Activated B cell treated with CpG ODN at 0.5 μM for 24 hours (primary cell): ENCODE measurements at regions not wholly inside any gene's neighbourhood (a gene's known extent, or its start where the extent isn't known, plus 50 kb on each side); places are given as distances from the start of the nearest gene placed in this dataset.

Source experiments
- ATAC-seq: fragments of 200-7000 bp; cut with Tn5 transposase; one replicate; pipeline ENCODE4 v1.10.0; 2021; ENCODE audit warnings: low read depth, mild to moderate bottlenecking, moderate library complexity
- CTCF ChIA-PET: fragments of 350-600 bp; sonication (Branson Sonifier 250); formaldehyde crosslinking; loops from one replicate; lab custom pipeline; 2021; ENCODE audit warnings: antibody characterized with exemption; lab: Charles Lee
- POLR2A ChIA-PET: fragments of 350-600 bp; sonication (Branson Sonifier 250); formaldehyde crosslinking; loops from one replicate; lab custom pipeline; 2021; ENCODE audit warnings: antibody characterized with exemption; lab: Charles Lee
- DNase-seq: peaks from one replicate; pipeline ENCODE4 v3.0.0; 2022
- H3K27ac Mint-ChIP-seq: one replicate; pipeline ENCODE4 v1.8.0; 2020; ENCODE audit warnings: mixed read lengths
- H3K27me3 Mint-ChIP-seq: one replicate; pipeline ENCODE4 v1.8.0; 2021; ENCODE audit warnings: mixed read lengths
- H3K36me3 Mint-ChIP-seq: one replicate; pipeline ENCODE4 v1.8.0; 2021; ENCODE audit warnings: low read depth, mixed read lengths
- H3K4me1 Mint-ChIP-seq: one replicate; pipeline ENCODE4 v1.8.0; 2021; ENCODE audit warnings: mixed read lengths
- H3K4me3 Mint-ChIP-seq: one replicate; pipeline ENCODE4 v1.8.0; 2020; ENCODE audit warnings: mild to moderate bottlenecking, mixed read lengths
- H3K9me3 Mint-ChIP-seq: one replicate; pipeline ENCODE4 v1.8.0; 2020; ENCODE audit warnings: mixed read lengths
- CTCF ChIP-seq: fragments of 200-600 bp; IDR thresholded peaks from one replicate; pipeline ENCODE4 v1.8.0; 2022; ENCODE audit warnings: antibody characterized with exemption, mild to moderate bottlenecking
- intact Hi-C: fragments of 100-400 bp; cut with micrococcal nuclease; formaldehyde crosslinking; loops from one replicate; pipeline ENCODE4 v1.15.1; 2024

GRCh38 chr9:135365013-135365768 is 114.4 kb upstream of the PPP1R26 start:
- no peak for DNase-seq
- POLR2A ChIA-PET, result no interaction called here
- no peak for ATAC-seq
- no peaks in the 10 kb centered on the region for H3K9me3 Mint-ChIP-seq
- H3K36me3 Mint-ChIP-seq, result no peaks in the 10 kb centered on the region
- H3K4me1 Mint-ChIP-seq, result no peaks in the 10 kb centered on the region
- no peak for TF ChIP-seq CTCF
- H3K27ac Mint-ChIP-seq, result no peak overlapping the region
- no peaks in the 10 kb centered on the region for H3K27me3 Mint-ChIP-seq
- intact Hi-C loops, result no loop called here
- CTCF ChIA-PET, result no interaction called here
- no peak overlapping the region for H3K4me3 Mint-ChIP-seq

GRCh38 chr9:135366104-135366503 is 113.5 kb upstream of the PPP1R26 start:
- POLR2A ChIA-PET, result no interaction called here
- Mint-ChIP-seq H3K9me3 (no peaks in the 10 kb centered on the region), H3K4me1 (no peaks in the 10 kb centered on the region), H3K36me3 (no peaks in the 10 kb centered on the region), H3K27me3 (no peaks in the 10 kb centered on the region), H3K27ac (no peak overlapping the region), H3K4me3 (no peak overlapping the region)
- ATAC-seq (no peak), DNase-seq (no peak)
- intact Hi-C loops, result no loop called here
- TF ChIP-seq CTCF, result no peak
- CTCF ChIA-PET, result no interaction called here

GRCh38 chr9:135369412-135369990 is 110.1 kb upstream of the PPP1R26 start:
- ChIA-PET CTCF (no interaction called here), POLR2A (interaction anchor here (0.7 kb wide), 1 partner anchor 10 kb away, joined by 14 read pairs; no protein-coding TSS in a partner anchor)
- intact Hi-C loops, result no loop called here
- Mint-ChIP-seq H3K27me3 (no peaks in the 10 kb centered on the region), H3K4me1 (no peaks in the 10 kb centered on the region), H3K36me3 (no peaks in the 10 kb centered on the region), H3K9me3 (no peaks in the 10 kb centered on the region), H3K4me3 (no peak overlapping the region), H3K27ac (no peak overlapping the region)
- no peak for TF ChIP-seq CTCF
- DNase-seq (no peak), ATAC-seq (no peak)

- CTCF ChIA-PET, result no interaction called here
- H3K9me3 Mint-ChIP-seq, result no peaks in the 10 kb centered on the region
- no peak for ATAC-seq
- intact Hi-C loops, result no loop called here
- H3K27ac Mint-ChIP-seq, result no peak overlapping the region
- TF ChIP-seq CTCF, result no peak
- POLR2A ChIA-PET, result interaction anchor here (0.7 kb wide), 1 partner anchor 11 kb away, joined by 14 read pairs; no protein-coding TSS in a partner anchor
- H3K36me3 Mint-ChIP-seq, result no peaks in the 10 kb centered on the region
- no peaks in the 10 kb centered on the region for H3K27me3 Mint-ChIP-seq
- H3K4me1 Mint-ChIP-seq, result no peaks in the 10 kb centered on the region
- DNase-seq, result no peak
- no peak overlapping the region for H3K4me3 Mint-ChIP-seq
Observed at GRCh38 chr9:135370411-135371375, 108.9 kb upstream of the PPP1R26 start.

- CTCF ChIA-PET, result no interaction called here
- TF ChIP-seq CTCF, result no peak
- no peak overlapping the region for H3K27ac Mint-ChIP-seq
- POLR2A ChIA-PET, result no interaction called here
- H3K9me3 Mint-ChIP-seq, result no peaks in the 10 kb centered on the region
- H3K4me1 Mint-ChIP-seq, result no peaks in the 10 kb centered on the region
- intact Hi-C loops, result no loop called here
- no peak overlapping the region for H3K4me3 Mint-ChIP-seq
- no peaks in the 10 kb centered on the region for H3K27me3 Mint-ChIP-seq
- no peaks in the 10 kb centered on the region for H3K36me3 Mint-ChIP-seq
- ATAC-seq (no peak), DNase-seq (no peak)
Observed at GRCh38 chr9:135371535-135371934, 108.0 kb upstream of the PPP1R26 start.
